Activated CD8-positive, alpha-beta memory T cell treated with anti-CD3 and anti-CD28 coated beads for 24 hours (primary cell): ENCODE measurements at regions not wholly inside any gene's neighbourhood (a gene's known extent, or its start where the extent isn't known, plus 50 kb on each side); places are given as distances from the start of the nearest gene placed in this dataset.
"Not testable (repeated sequence)": the region's sequence is repeated elsewhere in the genome, so short reads cannot be mapped to it uniquely, and the experiment has no call there.

Experiments
- DNase-seq: peaks from one replicate; pipeline ENCODE4 v3.0.0-alpha.2; 2020

GRCh38 chr20:48024539-48024938 lies 239.3 kb upstream of the SULF2 start:
- no peak for DNase-seq

- DNase-seq, result not testable (repeated sequence)
Observed at GRCh38 chr20:48020696-48021095, 235.4 kb upstream of the SULF2 start.

GRCh38 chr20:48019940-48020339 lies 234.7 kb upstream of the SULF2 start:
- no peak for DNase-seq

DNA sequence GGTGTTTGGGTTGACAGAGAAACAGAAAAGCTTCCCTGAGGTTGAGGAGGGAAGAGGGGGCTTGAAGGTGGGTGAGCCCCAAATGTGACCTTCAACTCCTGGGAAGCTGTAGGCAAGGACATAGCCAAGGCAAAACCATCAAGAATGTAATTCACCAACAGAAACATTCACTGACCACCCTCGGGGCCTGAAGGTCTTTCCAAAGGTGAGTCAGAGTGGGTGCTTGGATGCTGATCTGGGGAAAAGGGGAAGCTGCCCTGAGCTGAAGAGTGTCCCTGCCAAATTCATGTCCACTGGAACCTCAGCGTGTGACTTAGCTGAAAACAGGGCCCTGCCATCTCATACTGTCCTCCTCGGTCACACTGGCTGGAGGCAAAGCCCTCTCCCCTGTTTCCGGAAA lies 234.2 kb upstream of the SULF2 start:
- DNase-seq, result no peak

DNA sequence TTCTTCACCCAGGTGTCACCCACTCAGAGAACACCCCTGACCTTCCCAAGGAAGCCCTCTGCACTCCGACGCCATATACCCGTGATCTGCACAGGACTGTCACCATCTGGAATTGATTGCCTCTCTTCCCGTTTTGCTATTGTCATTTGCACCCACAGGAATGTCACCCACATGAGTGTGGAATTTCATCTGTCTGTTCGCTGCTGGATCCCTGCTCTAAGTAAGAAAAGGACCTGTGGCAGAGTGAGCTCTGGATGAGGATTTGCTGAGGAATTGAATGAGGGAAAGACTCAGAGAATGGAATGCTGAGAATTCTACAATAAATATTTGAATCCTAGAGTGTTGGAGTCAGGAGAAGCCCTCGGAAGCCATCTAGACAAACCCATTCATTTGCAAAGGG lies 233.6 kb upstream of the SULF2 start:
- not testable (repeated sequence) for DNase-seq

DNA sequence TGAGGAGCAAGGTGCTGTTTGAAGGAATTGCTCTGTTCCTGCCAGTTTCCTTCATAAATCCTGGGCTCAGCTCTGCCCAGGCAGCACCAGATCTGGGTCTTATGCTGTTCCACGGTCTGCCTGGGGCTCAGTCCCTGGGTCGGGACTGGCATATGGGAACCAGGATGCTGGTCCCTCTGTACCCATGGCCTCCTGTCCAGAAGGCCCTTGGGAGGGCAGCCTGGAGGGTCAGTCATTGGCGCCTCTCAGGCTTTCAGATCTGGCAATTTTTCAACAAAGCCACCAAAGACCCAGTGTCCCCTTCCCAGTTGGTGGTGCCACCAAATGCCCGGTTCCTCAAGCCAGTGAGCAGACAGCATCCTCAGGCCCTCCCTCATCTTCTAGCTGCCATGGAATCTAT lies 232.7 kb upstream of the SULF2 start:
- DNase-seq, result no peak

DNA sequence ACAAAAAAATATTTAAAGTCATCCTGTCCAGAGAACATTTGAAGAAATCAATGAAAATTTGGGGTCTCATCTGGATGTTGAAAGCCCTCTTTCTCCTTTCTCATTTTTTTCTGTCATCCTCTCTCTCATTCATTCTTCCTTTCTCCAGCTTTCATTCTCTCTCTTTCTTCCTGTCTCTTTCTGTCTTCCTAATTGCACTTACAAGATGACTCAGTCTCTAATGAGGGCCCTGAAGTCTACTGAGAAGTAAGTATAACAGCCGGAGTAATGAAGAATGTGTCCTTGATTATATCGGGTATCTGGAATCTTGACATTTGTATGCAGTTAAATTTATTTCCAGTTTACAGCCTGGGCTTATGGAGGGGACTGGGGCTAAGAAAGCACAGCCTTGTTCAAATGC lies 232.2 kb upstream of the SULF2 start:
- DNase-seq, result no peak

DNA sequence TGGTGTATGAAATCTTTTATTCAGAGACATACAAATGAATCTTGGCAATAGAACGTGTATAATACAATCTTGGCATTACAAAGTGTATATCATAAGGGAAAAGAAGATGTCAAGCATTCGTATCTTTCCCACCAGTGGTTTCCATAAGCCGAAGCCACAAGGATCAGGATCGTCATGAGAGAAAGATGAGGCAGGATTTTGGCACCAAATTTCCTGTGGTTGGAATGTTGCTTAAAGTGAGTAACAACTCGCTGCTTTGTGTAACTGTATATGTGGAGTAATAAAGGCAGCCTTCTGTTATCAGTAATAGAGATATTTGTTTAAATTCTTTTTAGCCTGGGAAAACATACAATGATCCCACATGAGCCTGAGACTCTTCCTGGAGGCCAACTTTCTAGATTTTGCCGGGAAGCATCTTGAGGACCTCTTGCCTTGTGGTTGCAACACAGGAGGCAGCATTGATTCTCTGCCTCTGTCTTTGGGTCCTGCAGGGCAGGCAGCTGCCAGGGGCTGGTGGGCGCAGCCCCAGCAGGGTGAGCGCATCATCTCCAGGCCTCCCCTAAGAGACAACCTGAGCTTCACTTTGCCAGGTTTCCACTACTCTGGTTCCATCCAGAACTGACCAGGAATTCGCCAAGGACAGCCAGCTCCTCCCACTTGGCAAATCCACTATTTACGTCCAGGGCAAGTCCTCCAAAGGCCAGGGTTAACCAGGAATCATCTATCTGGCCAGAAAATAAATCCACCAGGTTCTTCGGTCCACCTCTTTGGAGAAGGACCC lies 230.9 kb upstream of the SULF2 start:
- DNase-seq, result no peak

GRCh38 chr20:48015141-48015910 lies 230.0 kb upstream of the SULF2 start:
- no peak for DNase-seq

DNA sequence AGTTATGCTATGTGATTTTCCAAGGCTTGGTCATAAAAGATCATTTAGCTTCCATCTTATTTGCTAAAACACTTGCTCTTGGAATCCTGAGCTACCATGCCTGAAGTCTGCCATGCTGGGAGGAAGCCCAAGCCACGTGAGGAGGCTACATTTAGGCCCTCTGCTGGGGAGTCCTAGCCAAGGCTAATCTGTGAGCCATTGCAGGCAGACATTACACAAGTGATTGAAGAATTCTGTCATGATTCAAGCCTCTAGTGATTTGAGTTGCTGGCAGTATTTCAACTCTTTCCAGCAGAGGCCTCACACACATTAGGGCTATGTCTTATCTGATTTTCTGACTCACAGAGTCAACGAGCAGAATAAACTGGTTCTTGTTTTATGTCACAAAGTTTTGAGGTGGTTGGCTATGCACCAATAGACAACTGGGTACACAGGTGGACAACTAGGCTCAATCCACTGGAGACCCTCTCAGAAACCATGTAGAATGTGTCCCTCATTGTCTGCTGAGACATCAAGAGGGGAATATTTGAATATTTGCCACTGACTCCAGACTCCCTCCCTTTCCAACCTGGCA lies 227.2 kb upstream of the SULF2 start:
- no peak for DNase-seq

- DNase-seq, result no peak
Observed at GRCh38 chr20:48011025-48011424, 225.7 kb upstream of the SULF2 start.

- no peak for DNase-seq
Observed at GRCh38 chr20:48010623-48011022, 225.3 kb upstream of the SULF2 start.

DNA sequence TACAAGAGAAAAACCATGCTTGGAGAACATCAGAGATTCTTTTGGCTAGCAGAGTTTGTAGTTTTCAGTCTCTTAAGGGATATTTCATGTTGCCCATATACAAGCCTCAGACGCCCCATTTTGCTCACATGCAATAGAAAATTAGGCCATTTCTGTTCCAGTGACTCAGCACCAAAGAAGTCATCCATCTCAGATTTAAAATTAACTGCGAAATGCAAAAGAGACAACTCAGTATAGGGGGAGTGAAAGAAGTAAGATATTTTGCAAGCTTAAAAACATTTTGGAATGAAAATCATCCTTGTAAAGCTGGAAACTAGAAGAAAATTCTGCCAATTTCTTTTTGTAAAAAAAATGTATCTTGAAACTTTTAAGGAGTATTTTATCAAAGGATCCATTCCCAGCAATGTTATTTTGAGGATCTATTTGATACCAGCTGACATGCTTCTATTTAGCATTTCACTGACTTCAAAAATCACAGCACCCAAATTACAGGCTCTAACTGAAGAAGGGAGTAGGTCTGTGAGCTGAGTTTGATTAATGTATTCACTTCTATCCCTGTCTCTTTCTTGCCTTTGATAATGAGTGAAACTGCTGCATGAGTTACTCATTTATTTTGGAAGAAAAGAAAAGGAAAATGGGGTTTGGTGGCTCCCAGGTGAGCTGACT lies 223.7 kb upstream of the SULF2 start:
- DNase-seq, result no peak

GRCh38 chr20:48007351-48007750 lies 222.1 kb upstream of the SULF2 start:
- no peak for DNase-seq

DNA sequence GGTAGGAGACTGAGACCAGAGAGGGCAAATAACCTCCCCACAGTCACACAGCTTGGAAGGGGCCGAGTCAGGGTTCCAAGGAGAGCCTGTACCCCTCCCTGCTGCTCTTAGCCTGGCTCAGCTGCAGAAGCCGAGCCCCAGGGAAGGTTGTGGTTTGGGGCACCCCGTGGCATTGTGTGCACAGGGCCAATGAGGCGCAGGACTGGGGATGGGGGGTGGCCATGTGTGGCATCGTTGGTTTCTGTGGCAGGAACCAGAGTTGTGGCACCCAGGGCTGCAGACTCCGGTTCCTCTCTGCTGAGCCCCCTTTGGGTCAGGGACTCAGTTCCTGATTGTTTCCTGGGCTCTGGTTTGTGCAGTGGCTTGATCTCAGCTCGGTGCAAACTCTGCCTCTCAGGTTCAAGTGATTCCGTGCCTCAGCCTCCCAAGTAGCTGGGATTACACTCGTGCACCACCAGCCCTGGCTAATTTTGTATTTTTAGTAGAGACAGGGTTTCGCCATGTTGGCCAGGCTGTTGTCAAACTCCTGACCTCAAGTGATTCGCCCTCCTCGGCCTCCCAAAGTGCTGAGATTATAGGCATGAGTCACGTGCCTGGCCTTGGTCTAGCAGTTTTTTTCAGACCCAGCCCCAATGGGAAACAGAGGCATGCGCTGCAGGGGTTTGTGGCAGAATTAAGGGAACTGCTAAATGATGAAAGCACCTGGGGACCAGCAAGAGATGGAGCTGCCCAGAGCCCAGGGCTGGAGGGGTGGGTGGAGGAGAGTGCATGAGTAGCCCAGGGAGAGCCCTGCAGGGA lies 221.0 kb upstream of the SULF2 start:
- DNase-seq, result no peak

DNA sequence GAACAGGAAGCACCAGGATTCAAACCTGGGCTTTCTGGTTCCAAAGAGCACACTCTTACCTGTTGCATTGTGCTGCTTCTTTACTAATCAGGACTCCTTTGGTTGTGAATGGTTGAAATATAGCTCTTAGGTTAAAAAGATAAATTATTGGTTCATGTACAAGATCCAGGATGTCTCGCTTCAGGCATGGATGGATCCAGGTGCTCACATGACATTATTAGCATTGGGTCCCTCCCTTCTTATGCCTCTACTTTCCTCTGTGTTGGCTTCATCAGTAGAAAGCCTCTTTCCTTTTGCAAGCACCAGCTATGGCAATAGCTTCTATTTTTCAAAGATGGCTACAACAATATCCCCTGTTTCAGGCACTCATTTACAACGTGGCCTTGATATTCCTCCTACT lies 217.7 kb upstream of the SULF2 start:
- DNase-seq, result no peak

DNA sequence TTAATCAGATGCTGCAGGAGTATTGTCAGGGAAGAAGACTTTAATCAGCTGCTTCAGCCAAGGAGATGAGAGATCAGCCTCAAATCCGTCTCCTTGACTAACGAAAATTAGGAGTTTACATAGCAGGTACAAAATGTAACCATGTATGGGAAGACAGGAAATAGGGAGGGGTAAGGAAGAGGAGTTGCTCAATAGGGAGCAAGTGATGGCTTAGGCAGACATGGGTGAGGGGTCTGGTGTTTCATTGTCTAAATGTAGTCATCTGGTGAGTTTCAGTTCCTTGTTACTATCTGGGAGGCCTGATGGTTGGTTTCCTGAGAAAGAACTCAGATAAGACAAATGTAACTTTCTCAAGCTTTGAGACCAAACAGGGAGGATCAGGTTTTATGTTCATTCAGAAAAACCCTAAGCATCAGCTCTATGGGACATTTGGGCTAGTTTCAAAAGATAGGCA lies 217.3 kb upstream of the SULF2 start:
- DNase-seq, result no peak

DNA sequence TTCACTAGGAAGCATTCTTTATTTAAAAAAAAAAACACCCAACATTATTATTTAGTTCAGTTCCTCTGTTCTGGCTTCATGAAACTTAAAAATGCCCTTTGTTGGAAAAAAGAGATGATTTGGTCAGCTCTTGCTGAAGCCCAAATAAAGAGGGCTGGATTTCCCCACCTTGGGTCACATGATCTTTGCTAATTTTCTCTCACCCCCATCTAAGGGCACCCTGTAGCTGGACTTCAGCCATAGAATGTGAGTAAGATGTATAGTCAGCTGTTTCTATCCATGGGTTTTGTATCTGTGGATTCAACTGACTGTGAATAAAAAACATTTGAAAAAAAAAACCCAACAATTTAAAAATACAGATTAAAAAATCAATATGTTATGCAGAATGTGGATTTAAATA lies 213.9 kb upstream of the SULF2 start:
- no peak for DNase-seq

GRCh38 chr20:47998736-47999135 lies 213.5 kb upstream of the SULF2 start:
- no peak for DNase-seq

DNA sequence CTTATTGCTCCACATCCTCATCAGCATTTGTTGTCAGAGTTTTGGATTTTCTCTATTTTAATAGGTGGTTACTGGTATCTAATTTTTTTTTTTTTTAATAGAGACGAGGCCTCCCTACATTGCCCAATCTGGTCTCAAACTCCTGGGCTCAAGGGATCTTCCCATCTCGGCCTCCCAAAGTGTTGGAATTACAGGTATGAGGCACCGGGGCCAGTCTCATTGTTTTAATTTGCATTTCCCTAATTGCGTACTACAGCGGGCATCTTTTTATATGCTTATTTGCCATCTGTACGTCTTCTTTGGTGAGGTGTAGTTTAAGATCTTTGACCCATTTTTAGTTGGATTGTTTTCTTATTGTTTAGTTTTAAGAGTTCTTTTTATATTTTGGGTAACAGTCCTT lies 210.4 kb upstream of the SULF2 start:
- DNase-seq, result no peak

DNA sequence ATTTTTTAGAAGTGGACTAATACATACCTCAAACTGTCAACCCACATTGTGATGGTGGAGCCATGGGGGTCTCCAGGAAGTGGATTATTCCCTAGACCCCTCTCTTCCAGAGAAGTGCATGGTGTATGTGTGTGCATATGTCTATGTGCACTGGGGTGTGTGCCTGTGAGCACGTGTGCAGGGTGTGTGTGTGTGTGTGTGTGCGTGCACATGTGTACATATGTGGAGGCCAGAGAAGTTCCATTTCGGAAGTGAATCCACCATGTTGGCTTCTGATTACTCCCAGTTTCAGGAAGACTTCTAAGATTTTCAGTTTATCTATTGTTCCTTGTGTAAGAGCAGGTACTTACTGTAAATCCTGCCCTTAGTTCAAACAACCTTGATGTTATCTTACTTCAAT lies 208.5 kb upstream of the SULF2 start:
- DNase-seq, result no peak

DNA sequence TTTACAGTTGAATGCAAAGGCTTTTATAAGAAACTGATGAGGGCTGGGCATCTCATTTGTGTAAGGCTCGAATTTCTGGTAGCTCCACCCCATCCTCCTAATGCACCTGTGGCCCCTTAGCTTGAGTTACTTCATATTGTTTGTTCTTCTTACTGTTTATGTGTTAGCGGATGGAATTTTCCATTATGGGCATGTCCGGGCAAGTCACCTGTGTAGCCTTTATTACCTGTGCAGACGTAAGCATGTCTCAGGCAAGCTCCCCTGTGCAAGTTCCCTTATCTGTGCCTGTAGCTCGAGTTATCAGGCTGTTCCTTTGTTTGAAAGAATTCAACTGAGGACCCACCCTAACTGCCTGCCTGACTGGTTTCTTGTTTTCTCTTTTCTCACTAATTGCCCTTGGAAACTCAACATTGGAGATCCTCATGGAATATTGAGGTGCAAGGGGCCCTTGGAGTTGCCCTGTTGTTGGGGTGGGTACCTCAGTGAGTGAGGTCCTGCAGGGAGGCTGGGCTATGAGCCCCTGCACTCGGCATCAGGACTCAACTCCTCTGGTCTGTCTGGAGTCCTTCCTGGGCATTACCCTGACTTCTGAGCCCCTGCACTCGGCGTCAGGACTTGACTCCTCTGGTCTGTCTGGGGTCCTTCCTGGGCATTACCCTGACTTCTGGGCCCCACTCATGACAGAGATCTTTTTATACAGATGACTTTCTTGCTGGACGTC lies 207.9 kb upstream of the SULF2 start:
- no peak for DNase-seq
